ENCODE measurements at regions not wholly inside any gene's neighbourhood (a gene's known extent, or its start where the extent isn't known, plus 50 kb on each side); places are given as distances from the start of the nearest gene placed in this dataset.

GRCh38 chr6:41449399-41450245 lies 96.6 kb upstream of the FOXP4 start:
- no peak for TF ChIP-seq CTCF (IDR thresholded peaks at IDR 0.05; ENCODE audit: low read depth, low read length, missing control alignments)
- DNase-seq (ENCODE audit: low read depth), result no peak
- no peak overlapping the region for H3K4me3 ChIP-seq (ENCODE audit: low read depth, low read length)

- H3K4me3 ChIP-seq (ENCODE audit: low read depth, low read length), result no peak overlapping the region
- no peak for TF ChIP-seq CTCF (IDR thresholded peaks at IDR 0.05; ENCODE audit: low read depth, low read length, missing control alignments)
- DNase-seq (ENCODE audit: low read depth), result no peak
Observed at GRCh38 chr6:41450581-41450980, 95.6 kb upstream of the FOXP4 start.

- no peak overlapping the region for H3K4me3 ChIP-seq (ENCODE audit: low read depth, low read length)
- no peak for DNase-seq (ENCODE audit: low read depth)
- TF ChIP-seq CTCF (IDR thresholded peaks at IDR 0.05; ENCODE audit: low read depth, low read length, missing control alignments), result peak; percentile 21
Observed at GRCh38 chr6:41451039-41451438, 95.1 kb upstream of the FOXP4 start.

- no peak for DNase-seq (ENCODE audit: low read depth)
- TF ChIP-seq CTCF (IDR thresholded peaks at IDR 0.05; ENCODE audit: low read depth, low read length, missing control alignments), result no peak
- no peak overlapping the region for H3K4me3 ChIP-seq (ENCODE audit: low read depth, low read length)
Observed at GRCh38 chr6:41451515-41452163, 94.5 kb upstream of the FOXP4 start.

- DNase-seq (ENCODE audit: low read depth), result no peak
- no peak for TF ChIP-seq CTCF (IDR thresholded peaks at IDR 0.05; ENCODE audit: low read depth, low read length, missing control alignments)
- no peak overlapping the region for H3K4me3 ChIP-seq (ENCODE audit: low read depth, low read length)
Observed at GRCh38 chr6:41452763-41453162, 93.4 kb upstream of the FOXP4 start.

GRCh38 chr6:41453244-41453643 lies 92.9 kb upstream of the FOXP4 start:
- no peak for TF ChIP-seq CTCF (IDR thresholded peaks at IDR 0.05; ENCODE audit: low read depth, low read length, missing control alignments)
- H3K4me3 ChIP-seq (ENCODE audit: low read depth, low read length), result no peak overlapping the region
- no peak for DNase-seq (ENCODE audit: low read depth)

All from GM12864 (cell line).